HepG2 (cell line): ENCODE measurements at regions not wholly inside any gene's neighbourhood (a gene's known extent, or its start where the extent isn't known, plus 50 kb on each side); places are given as distances from the start of the nearest gene placed in this dataset.

Source experiments
- ATAC-seq: fragments of 200-7000 bp; cut with Tn5 transposase; 3 replicates; pipeline ENCODE4 v1.9.1; 2020; ENCODE audit warnings: mild to moderate bottlenecking, moderate library complexity
- BruUV-seq: library from RNA; stranded (reverse); fragments of 400-500 nt; replicated peaks from 2 replicates; lab custom pipeline; 2021; lab: Mats Ljungman, UMichigan
- CTCF ChIA-PET: fragments of 300-600 bp; formaldehyde crosslinking; extraction: SDS; loops from one replicate; lab custom pipeline; 2021; ENCODE audit warnings: low total read pairs, inconsistent platforms, low intra/inter-chr PET ratio; lab: Yijun Ruan, JAX
- POLR2A ChIA-PET: fragments of 350-600 bp; sonication (Branson Sonifier 250); formaldehyde crosslinking; loops from one replicate; lab custom pipeline; 2020; ENCODE audit warnings: antibody characterized with exemption, inconsistent platforms; lab: Yijun Ruan, JAX
- DNase-seq: peaks from one replicate; pipeline ENCODE4 v3.0.0-alpha.2; 2015; ENCODE audit warnings: low spot score
- FAIRE-seq: peaks from 3 replicates; lab custom pipeline; 2011; peaks lifted over from hg19 to GRCh38; lab: Jason Lieb, UNC
- H2AFZ ChIP-seq: one replicate; pipeline ENCODE4 v1.6.1; 2011; ENCODE audit warnings: low read length, inconsistent platforms
- H3K27ac ChIP-seq: fragments of 300-600 bp; 3 replicates; pipeline ENCODE4 v1.8.0; 2011; ENCODE audit warnings: mixed run types, mild to moderate bottlenecking, mixed read lengths, low read length, inconsistent platforms; ENCODE audit not compliant: insufficient read depth; ENCODE audit errors: extremely low read length
- H3K27me3 ChIP-seq, 2 experiments: fragments of 200-600 bp in 1 of 2; 2 replicates in 1 of 2; 3 replicates in 1 of 2; pipeline versions ENCODE4 v1.6.0 to v1.8.0; 2011; ENCODE audit warnings: low read length in 2 of 2, mild to moderate bottlenecking in 2 of 2, moderate library complexity in 2 of 2, inconsistent platforms in 1 of 2; ENCODE audit not compliant: insufficient read depth in 2 of 2, control insufficient read depth in 1 of 2
- H3K36me3 ChIP-seq, 2 experiments: fragments of 200-600 bp in 1 of 2; replicated peaks in 1 of 2; 2 replicates in 1 of 2; 3 replicates in 1 of 2; pipeline versions ENCODE4 v1.5.1 to v1.8.0; 2011; ENCODE audit warnings: low read length in 2 of 2, inconsistent platforms in 1 of 2; ENCODE audit not compliant: insufficient read depth in 2 of 2, control insufficient read depth in 1 of 2
- H3K4me1 ChIP-seq: 2 replicates; pipeline ENCODE4 v1.5.1; 2012; ENCODE audit warnings: low read length, inconsistent platforms; ENCODE audit not compliant: insufficient read depth
- H3K4me2 ChIP-seq: 2 replicates; pipeline ENCODE4 v1.6.0; 2011; ENCODE audit warnings: low read depth, low read length, inconsistent platforms
- H3K4me3 ChIP-seq, 3 experiments: fragments of 200-600 bp in 1 of 3; sonication (generic), shearing (Covaris generic) in 1 of 3; replicated peaks in 1 of 3; 2 replicates each; pipeline ENCODE4 v1.5.1; 2011 to 2016; ENCODE audit warnings: low read length in 3 of 3, inconsistent platforms in 2 of 3, low read depth in 2 of 3, mild to moderate bottlenecking in 2 of 3, control low read depth in 1 of 3, mixed read lengths in 1 of 3; ENCODE audit not compliant: insufficient read depth in 1 of 3
- H3K79me2 ChIP-seq: one replicate; pipeline ENCODE4 v1.6.1; 2011; ENCODE audit warnings: low read length, inconsistent platforms; ENCODE audit not compliant: insufficient read depth
- H3K9ac ChIP-seq: 2 replicates; pipeline ENCODE4 v1.6.0; 2011; ENCODE audit warnings: mild to moderate bottlenecking, low read depth, low read length, inconsistent platforms; ENCODE audit not compliant: insufficient read depth
- H3K9me3 ChIP-seq: 2 replicates; pipeline ENCODE4 v1.5.1; 2012; ENCODE audit warnings: mild to moderate bottlenecking, low read length
- H4K20me1 ChIP-seq: 2 replicates; pipeline ENCODE4 v1.6.0; 2011; ENCODE audit warnings: inconsistent platforms, mild to moderate bottlenecking, low read length, moderate library complexity; ENCODE audit not compliant: insufficient read depth
- RFX1 ChIP-seq: fragments of 450-650 bp; IDR thresholded peaks from 2 replicates; pipeline ENCODE4 v1.6.1; 2017
- ZKSCAN8 ChIP-seq: IDR thresholded peaks from 2 replicates; pipeline ENCODE4 v1.6.1; 2016; ENCODE audit warnings: borderline replicate concordance, missing genetic modification reagents, missing compliant biosample characterization
- ZNF274 ChIP-seq: sonication (generic); formaldehyde crosslinking; IDR thresholded peaks from 2 replicates; pipeline ENCODE4 v1.5.1; 2020; ENCODE audit warnings: mild to moderate bottlenecking, missing genetic modification reagents
- ZSCAN29 ChIP-seq: sonication (generic); formaldehyde crosslinking; conservative IDR thresholded peaks from 2 replicates; pipeline ENCODE4 v1.4.0; 2020; ENCODE audit warnings: mild to moderate bottlenecking, missing genetic modification reagents
- WGBS: methylation state at CpG from one replicate; pipeline ENCODE4 v1.1.6; 2017; ENCODE audit warnings: low lambda C conversion rate; 5-methylcytosine and 5-hydroxymethylcytosine counted together
- in situ Hi-C: cut with HindIII; loops from 2 replicates; pipeline ENCODE4 v1.10.0; 2017; ENCODE audit warnings: low pct_unique_long_range_greater_than_20kb; ENCODE audit not compliant: extremely low pct_ligation_motif_present
- intact Hi-C: fragments of 100-400 bp; cut with micrococcal nuclease; formaldehyde crosslinking; loops from one replicate; pipeline ENCODE4 v1.10.0; 2022; ENCODE audit not compliant: unreplicated experiment
- TF ChIP-seq, protein P1 (sequence below): sonication (generic); formaldehyde crosslinking; IDR thresholded peaks from 2 replicates; pipeline ENCODE4 v1.8.1; 2023; ENCODE audit warnings: mild to moderate bottlenecking, moderate library complexity, missing genetic modification reagents
- TF ChIP-seq, protein P2 (sequence below): IDR thresholded peaks from 2 replicates; pipeline ENCODE4 v1.6.1; 2016; ENCODE audit warnings: low read depth
- TF ChIP-seq, protein P3 (sequence below): sonication (generic); formaldehyde crosslinking; IDR thresholded peaks from 2 replicates; pipeline ENCODE4 v1.4.0; 2020; ENCODE audit warnings: missing genetic modification reagents, borderline replicate concordance
- TF ChIP-seq, protein P4 (sequence below): sonication (generic); formaldehyde crosslinking; IDR thresholded peaks from 2 replicates; pipeline ENCODE4; 2020; ENCODE audit warnings: missing genetic modification reagents, mild to moderate bottlenecking, borderline replicate concordance
- TF ChIP-seq, protein P5 (sequence below): sonication (generic); formaldehyde crosslinking; IDR thresholded peaks from 2 replicates; pipeline ENCODE4 v1.8.0; 2022; ENCODE audit warnings: missing genetic modification reagents, mild to moderate bottlenecking, borderline replicate concordance

DNA sequence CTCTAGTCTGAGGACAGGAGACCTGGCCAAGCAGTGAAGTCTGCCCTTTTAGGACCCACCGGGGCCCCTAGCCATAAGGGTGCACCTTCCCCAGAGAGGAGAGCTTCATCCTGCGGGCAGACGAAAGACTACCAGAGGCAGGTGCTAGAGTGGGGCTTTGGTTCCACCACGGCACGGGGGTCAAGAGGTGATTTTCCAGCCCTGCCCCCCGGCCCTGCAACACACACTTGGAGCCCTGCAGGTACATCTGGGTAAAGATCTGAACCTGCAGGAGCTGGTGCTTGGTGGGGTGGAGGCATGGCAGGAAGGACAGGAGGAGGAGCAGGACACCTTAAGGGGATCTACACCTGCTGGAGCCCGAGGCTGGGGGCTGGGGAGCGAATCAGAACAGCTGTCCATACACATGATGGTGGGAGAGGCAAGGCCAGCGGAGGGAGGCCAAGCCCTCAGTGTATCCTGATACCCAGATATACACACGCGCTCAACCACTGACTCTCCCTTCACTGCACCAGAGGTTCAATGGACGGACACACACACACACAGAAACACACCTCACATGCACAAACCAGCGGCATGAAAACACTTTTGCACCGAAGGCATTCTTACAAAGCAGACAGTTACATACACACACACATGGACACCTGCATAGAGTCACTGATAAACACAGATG, 98.4 kb upstream of the MVB12B start (continued):
- TF ChIP-seq, protein P1, sequence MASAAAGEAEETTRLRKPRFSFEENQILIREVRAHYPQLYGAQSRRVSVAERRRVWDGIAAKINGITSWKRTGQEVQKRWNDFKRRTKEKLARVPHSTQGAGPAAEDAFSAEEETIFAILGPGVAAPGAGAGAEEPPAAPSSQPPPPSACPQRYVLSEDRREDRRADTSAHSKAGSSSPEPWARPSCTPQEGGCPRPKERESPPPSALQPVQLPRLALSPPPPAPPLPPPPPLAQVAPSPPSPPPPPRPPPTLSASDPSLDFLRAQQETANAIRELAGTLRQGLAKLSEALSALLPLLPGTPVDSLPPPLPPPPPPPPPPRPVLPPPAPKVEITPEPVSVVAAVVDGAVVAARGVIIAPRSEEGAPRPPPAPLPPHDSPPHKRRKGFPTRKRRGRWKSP = no peak

DNA sequence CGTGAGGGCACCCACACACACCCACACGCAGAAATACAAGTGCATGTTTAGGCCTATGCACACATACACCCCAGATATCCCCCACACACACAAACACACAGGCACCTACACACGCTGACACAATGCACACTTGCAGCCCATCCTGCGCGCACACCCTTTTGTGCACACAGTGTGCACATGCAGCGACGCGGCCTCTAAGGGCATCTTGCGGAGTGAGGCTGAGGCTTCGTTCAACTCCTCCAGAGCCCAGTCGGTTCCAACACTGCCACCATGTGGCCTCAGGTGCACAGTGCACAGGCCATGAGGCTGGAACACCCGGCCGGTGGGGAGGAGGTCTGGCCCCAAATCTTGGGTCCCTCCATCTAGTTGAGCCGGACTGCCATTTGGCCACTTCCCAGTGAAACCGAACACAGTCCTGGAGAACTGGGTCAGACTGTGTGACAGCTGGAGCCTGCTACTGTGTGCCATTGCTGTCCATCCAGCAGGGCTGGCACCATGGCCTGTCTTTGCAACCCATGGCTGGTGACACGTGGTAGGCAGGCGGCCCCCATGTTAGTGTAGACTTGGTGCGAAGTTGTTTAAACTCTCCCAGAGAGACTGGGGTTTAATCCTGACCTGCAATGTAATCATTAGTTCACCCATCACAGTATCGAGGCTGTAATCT, 97.7 kb upstream of the MVB12B start:
- H3K27me3 ChIP-seq = peaks cover 1 to 76% of the 10 kb centered on the region in 2 experiments; a peak in 4 of 5 replicates
- CTCF ChIA-PET = interaction anchor here (1.3 to 1.4 kb wide), 2 partner anchors 83 to 179 kb away, joined by 6 to 7 read pairs; no protein-coding TSS in a partner anchor
- H3K27ac ChIP-seq = no peak overlapping the region
- H3K4me2 ChIP-seq = no peak overlapping the region
- ATAC-seq = peak; percentile 91
- in situ Hi-C loops = loop anchor here (5.0 to 10.0 kb wide), 2 partner anchors 174 to 822 kb away; no protein-coding TSS in a partner anchor
- no peaks in the 10 kb centered on the region for H3K36me3 ChIP-seq
- 38% methylated on average over 7 of the region's 19 CpGs for WGBS
- H4K20me1 ChIP-seq = no peaks in the 10 kb centered on the region
- H3K9me3 ChIP-seq = no peaks in the 10 kb centered on the region
- no peak overlapping the region for H3K9ac ChIP-seq
- H3K4me1 ChIP-seq = no peaks in the 10 kb centered on the region
- FAIRE-seq = peak; percentile 87
- no TSS peak for BruUV-seq
- intact Hi-C loops = loop anchor here (2.0 to 5.0 kb wide), 3 partner anchors 82 to 820 kb away; no protein-coding TSS in a partner anchor
- peak; percentile 49 for DNase-seq
- POLR2A ChIA-PET = no interaction called here
- H3K79me2 ChIP-seq = no peaks in the 10 kb centered on the region
- H3K4me3 ChIP-seq = no peak overlapping the region
- no peak overlapping the region for H2AFZ ChIP-seq
- TF ChIP-seq RFX1 (no peak), ZKSCAN8 (CRISPR knock-in tag) (no peak), ZSCAN29 (no peak), ZNF274 (peak; percentile 58; the same call in 1 of the 2 replicates)
- TF ChIP-seq, protein P2, sequence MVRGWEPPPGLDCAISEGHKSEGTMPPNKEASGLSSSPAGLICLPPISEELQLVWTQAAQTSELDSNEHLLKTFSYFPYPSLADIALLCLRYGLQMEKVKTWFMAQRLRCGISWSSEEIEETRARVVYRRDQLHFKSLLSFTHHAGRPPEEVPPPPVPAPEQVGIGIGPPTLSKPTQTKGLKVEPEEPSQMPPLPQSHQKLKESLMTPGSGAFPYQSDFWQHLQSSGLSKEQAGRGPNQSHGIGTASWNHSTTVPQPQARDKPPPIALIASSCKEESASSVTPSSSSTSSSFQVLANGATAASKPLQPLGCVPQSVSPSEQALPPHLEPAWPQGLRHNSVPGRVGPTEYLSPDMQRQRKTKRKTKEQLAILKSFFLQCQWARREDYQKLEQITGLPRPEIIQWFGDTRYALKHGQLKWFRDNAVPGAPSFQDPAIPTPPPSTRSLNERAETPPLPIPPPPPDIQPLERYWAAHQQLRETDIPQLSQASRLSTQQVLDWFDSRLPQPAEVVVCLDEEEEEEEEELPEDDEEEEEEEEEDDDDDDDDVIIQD (CRISPR knock-in tag) = peak; percentile 72; the same call in 1 of the 2 replicates
- TF ChIP-seq, protein P3, sequence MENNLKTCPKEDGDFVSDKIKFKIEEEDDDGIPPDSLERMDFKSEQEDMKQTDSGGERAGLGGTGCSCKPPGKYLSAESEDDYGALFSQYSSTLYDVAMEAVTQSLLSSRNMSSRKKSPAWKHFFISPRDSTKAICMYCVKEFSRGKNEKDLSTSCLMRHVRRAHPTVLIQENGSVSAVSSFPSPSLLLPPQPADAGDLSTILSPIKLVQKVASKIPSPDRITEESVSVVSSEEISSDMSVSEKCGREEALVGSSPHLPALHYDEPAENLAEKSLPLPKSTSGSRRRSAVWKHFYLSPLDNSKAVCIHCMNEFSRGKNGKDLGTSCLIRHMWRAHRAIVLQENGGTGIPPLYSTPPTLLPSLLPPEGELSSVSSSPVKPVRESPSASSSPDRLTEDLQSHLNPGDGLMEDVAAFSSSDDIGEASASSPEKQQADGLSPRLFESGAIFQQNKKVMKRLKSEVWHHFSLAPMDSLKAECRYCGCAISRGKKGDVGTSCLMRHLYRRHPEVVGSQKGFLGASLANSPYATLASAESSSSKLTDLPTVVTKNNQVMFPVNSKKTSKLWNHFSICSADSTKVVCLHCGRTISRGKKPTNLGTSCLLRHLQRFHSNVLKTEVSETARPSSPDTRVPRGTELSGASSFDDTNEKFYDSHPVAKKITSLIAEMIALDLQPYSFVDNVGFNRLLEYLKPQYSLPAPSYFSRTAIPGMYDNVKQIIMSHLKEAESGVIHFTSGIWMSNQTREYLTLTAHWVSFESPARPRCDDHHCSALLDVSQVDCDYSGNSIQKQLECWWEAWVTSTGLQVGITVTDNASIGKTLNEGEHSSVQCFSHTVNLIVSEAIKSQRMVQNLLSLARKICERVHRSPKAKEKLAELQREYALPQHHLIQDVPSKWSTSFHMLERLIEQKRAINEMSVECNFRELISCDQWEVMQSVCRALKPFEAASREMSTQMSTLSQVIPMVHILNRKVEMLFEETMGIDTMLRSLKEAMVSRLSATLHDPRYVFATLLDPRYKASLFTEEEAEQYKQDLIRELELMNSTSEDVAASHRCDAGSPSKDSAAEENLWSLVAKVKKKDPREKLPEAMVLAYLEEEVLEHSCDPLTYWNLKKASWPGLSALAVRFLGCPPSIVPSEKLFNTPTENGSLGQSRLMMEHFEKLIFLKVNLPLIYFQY (CRISPR knock-in tag) = no peak
- TF ChIP-seq, protein P4, sequence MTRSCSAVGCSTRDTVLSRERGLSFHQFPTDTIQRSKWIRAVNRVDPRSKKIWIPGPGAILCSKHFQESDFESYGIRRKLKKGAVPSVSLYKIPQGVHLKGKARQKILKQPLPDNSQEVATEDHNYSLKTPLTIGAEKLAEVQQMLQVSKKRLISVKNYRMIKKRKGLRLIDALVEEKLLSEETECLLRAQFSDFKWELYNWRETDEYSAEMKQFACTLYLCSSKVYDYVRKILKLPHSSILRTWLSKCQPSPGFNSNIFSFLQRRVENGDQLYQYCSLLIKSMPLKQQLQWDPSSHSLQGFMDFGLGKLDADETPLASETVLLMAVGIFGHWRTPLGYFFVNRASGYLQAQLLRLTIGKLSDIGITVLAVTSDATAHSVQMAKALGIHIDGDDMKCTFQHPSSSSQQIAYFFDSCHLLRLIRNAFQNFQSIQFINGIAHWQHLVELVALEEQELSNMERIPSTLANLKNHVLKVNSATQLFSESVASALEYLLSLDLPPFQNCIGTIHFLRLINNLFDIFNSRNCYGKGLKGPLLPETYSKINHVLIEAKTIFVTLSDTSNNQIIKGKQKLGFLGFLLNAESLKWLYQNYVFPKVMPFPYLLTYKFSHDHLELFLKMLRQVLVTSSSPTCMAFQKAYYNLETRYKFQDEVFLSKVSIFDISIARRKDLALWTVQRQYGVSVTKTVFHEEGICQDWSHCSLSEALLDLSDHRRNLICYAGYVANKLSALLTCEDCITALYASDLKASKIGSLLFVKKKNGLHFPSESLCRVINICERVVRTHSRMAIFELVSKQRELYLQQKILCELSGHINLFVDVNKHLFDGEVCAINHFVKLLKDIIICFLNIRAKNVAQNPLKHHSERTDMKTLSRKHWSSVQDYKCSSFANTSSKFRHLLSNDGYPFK (CRISPR knock-in tag) = peak; percentile 53; the same call in 1 of the 2 replicates
- TF ChIP-seq, protein P5, sequence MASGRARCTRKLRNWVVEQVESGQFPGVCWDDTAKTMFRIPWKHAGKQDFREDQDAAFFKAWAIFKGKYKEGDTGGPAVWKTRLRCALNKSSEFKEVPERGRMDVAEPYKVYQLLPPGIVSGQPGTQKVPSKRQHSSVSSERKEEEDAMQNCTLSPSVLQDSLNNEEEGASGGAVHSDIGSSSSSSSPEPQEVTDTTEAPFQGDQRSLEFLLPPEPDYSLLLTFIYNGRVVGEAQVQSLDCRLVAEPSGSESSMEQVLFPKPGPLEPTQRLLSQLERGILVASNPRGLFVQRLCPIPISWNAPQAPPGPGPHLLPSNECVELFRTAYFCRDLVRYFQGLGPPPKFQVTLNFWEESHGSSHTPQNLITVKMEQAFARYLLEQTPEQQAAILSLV (CRISPR knock-in tag) = peak; percentile 77; the same call in 1 of the 2 replicates
